Natural killer cell (primary cell): ENCODE measurements at regions not wholly inside any gene's neighbourhood (a gene's known extent, or its start where the extent isn't known, plus 50 kb on each side); places are given as distances from the start of the nearest gene placed in this dataset.
A peak's percentile ranks its signal among the peaks of the same experiment; 100 is the strongest.

ENCODE experiments used
- ATAC-seq, 3 donors: fragments of 150-1000 bp in 2 of 3; fragments of 200-7000 bp in 1 of 3; cut with Tn5 transposase; 1 replicate in 1 of 3; 2 replicates in 2 of 3; pipeline ENCODE4 v1.10.0; 2021; ENCODE audit warnings: mild to moderate bottlenecking in 2 of 3, moderate library complexity in 2 of 3
- DNase-seq, 2 donors: peaks; one replicate each; pipeline versions ENCODE4 v3.0.0 to v3.0.0-alpha.2; 2013 to 2021; ENCODE audit warnings: mixed read lengths in 1 of 2
- H3K27ac ChIP-seq: one replicate; pipeline ENCODE4 v1.5.1; 2013; ENCODE audit warnings: mild to moderate bottlenecking, low read length
- H3K27me3 ChIP-seq: one replicate; pipeline ENCODE4 v1.6.1; 2013; ENCODE audit warnings: low read length; ENCODE audit not compliant: control insufficient read depth, insufficient read depth
- H3K36me3 ChIP-seq: one replicate; pipeline ENCODE4 v1.6.1; 2013; ENCODE audit warnings: low read length; ENCODE audit not compliant: control insufficient read depth, insufficient read depth
- H3K4me1 ChIP-seq: one replicate; pipeline ENCODE4 v1.6.1; 2013; ENCODE audit warnings: low read length; ENCODE audit not compliant: control insufficient read depth, insufficient read depth
- H3K4me3 ChIP-seq: one replicate; pipeline ENCODE4 v1.5.1; 2013; ENCODE audit warnings: low read length
- H3K9me3 ChIP-seq: one replicate; pipeline ENCODE4 v1.6.1; 2013; ENCODE audit warnings: low read length; ENCODE audit not compliant: control insufficient read depth, insufficient read depth
- H3K27ac Mint-ChIP-seq, 2 donors: one replicate each; pipeline ENCODE4 v1.8.0; 2022; ENCODE audit warnings: mild to moderate bottlenecking in 2 of 2, mixed read lengths in 2 of 2, moderate library complexity in 1 of 2
- H3K27me3 Mint-ChIP-seq, 2 donors: one replicate each; pipeline ENCODE4 v1.8.0; 2022; ENCODE audit warnings: low read depth in 2 of 2, mixed read lengths in 2 of 2
- H3K36me3 Mint-ChIP-seq: one replicate; pipeline ENCODE4 v1.8.0; 2022; ENCODE audit warnings: mixed read lengths
- H3K4me1 Mint-ChIP-seq, 2 donors: one replicate each; pipeline ENCODE4 v1.8.0; 2022; ENCODE audit warnings: mixed read lengths in 2 of 2
- H3K4me3 Mint-ChIP-seq: one replicate; pipeline ENCODE4 v1.8.0; 2022; ENCODE audit warnings: mild to moderate bottlenecking, moderate library complexity, mixed read lengths
- H3K9me3 Mint-ChIP-seq, 2 donors: one replicate each; pipeline ENCODE4 v1.8.0; 2022; ENCODE audit warnings: mixed read lengths in 2 of 2
- WGBS: methylation state at CpG from one replicate; pipeline ENCODE4 v1.1.7; 2013; ENCODE audit warnings: missing lambda C conversion rate; ENCODE audit not compliant: insufficient coverage; 5-methylcytosine and 5-hydroxymethylcytosine counted together
- intact Hi-C: fragments of 100-400 bp; cut with micrococcal nuclease; formaldehyde crosslinking; loops from one replicate; pipeline ENCODE4 v1.14.2; 2022
- TF ChIP-seq, protein P1 (sequence below): fragments of 200-600 bp; IDR thresholded peaks from one replicate; pipeline ENCODE4 v1.8.0; 2022; ENCODE audit warnings: antibody characterized with exemption

DNA sequence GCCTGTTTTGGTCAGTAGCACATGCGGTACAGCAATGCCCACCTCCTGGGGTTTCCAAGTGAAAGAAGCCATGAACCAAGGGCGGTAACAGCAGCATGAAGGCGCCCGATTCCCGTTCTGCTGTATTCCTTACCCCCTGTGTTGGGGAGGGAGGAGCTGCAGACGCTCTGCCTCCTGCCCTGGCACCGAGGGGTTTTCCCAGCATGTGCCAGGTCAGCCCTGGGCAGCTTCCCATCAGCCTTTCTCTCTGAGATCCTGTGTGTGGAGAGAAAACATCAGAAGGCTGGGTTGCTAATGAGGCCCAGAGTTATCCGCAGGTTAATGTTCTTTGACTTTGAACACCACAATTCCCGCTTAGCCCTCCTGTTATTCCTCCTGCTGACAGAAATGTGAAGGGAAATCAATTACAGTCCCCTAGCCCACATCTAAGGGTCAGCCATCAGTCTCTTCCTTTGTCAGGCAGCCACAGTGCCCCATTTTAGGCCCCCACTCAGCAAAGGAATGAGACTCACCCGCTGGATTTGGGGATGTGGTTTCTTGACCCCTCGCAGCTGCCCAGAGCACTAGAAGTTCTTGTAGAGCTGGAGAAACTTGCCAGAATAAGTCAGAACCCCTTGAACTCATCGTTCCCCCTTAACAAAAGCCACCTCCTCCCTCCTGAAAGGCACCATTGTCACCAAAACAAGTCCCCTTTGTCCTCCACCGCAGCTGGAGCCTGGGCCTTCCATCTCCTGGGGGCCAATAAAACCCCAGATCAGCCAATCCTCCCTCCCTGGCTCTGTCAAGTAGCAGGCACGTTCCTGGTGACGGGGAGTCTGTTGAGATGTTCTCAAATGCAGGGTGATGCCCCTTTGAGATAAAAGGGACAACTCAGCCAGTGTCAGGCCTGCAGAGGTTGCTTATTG lies 168.5 kb downstream of the KATNIP start:
- H3K36me3 Mint-ChIP-seq: peaks cover 8% of the 10 kb centered on the region
- Histone ChIP-seq H3K27ac (no peak overlapping the region), H3K27me3 (no peaks in the 10 kb centered on the region), H3K9me3 (no peaks in the 10 kb centered on the region), H3K36me3 (no peaks in the 10 kb centered on the region), H3K4me1 (peaks cover 24% of the 10 kb centered on the region), H3K4me3 (no peak overlapping the region)
- TF ChIP-seq, protein P1, sequence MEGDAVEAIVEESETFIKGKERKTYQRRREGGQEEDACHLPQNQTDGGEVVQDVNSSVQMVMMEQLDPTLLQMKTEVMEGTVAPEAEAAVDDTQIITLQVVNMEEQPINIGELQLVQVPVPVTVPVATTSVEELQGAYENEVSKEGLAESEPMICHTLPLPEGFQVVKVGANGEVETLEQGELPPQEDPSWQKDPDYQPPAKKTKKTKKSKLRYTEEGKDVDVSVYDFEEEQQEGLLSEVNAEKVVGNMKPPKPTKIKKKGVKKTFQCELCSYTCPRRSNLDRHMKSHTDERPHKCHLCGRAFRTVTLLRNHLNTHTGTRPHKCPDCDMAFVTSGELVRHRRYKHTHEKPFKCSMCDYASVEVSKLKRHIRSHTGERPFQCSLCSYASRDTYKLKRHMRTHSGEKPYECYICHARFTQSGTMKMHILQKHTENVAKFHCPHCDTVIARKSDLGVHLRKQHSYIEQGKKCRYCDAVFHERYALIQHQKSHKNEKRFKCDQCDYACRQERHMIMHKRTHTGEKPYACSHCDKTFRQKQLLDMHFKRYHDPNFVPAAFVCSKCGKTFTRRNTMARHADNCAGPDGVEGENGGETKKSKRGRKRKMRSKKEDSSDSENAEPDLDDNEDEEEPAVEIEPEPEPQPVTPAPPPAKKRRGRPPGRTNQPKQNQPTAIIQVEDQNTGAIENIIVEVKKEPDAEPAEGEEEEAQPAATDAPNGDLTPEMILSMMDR: no peak
- peak overlapping the region in 1 of 2 donors; percentile 36 for H3K27ac Mint-ChIP-seq
- H3K27me3 Mint-ChIP-seq: no peaks in the 10 kb centered on the region
- H3K4me3 Mint-ChIP-seq: no peak overlapping the region
- intact Hi-C loops: no loop called here
- DNase-seq (no peak), ATAC-seq (no peak)
- peaks cover 16 to 32% of the 10 kb centered on the region in 2 donors for H3K4me1 Mint-ChIP-seq
- no peaks in the 10 kb centered on the region for H3K9me3 Mint-ChIP-seq
- 86% methylated on average over 15 of the region's 15 CpGs for WGBS

DNA sequence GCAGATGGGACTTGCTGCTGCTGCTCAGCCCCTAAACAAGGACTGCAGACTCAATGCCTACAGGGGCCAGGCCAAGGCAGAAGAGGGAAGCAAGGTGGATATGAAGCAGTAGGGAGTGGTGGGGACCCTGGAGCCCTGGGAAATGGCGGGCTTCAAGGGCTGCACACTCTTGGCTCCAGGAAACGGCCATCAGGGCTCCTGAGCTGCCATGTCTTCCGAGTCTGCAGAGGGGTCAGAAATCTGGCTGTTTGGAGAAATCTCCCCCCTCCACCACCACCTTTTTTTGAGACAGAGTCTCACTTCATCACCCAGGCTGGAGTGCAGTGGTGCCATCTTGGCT lies 169.1 kb downstream of the KATNIP start:
- no peak for ATAC-seq
- intact Hi-C loops: no loop called here

GRCh38 chr16:27720731-27721530 lies 171.0 kb downstream of the KATNIP start:
- no peaks in the 10 kb centered on the region for H3K36me3 ChIP-seq
- DNase-seq: no peak
- intact Hi-C loops: no loop called here
- Mint-ChIP-seq H3K27ac (peak overlapping the region in 1 of 2 donors; percentile 74), H3K36me3 (no peaks in the 10 kb centered on the region), H3K4me1 (peaks cover 24 to 39% of the 10 kb centered on the region in 2 donors), H3K4me3 (no peak overlapping the region), H3K27me3 (no peaks in the 10 kb centered on the region), H3K9me3 (no peaks in the 10 kb centered on the region)
- no peak for ATAC-seq
- 95% methylated on average over 20 of the region's 20 CpGs for WGBS
- no peaks in the 10 kb centered on the region for H3K9me3 ChIP-seq
- H3K4me1 ChIP-seq: peaks cover 36% of the 10 kb centered on the region
- TF ChIP-seq, protein P1: no peak
- no peaks in the 10 kb centered on the region for H3K27me3 ChIP-seq
- no peak overlapping the region for H3K4me3 ChIP-seq
- H3K27ac ChIP-seq: no peak overlapping the region

More for the DNA sequence above, 169.1 kb downstream of the KATNIP start:
- no peaks in the 10 kb centered on the region for H3K9me3 ChIP-seq
- no peak for DNase-seq
- Mint-ChIP-seq H3K27ac (peak overlapping the region in 1 of 2 donors; percentile 36), H3K27me3 (no peaks in the 10 kb centered on the region), H3K4me3 (no peak overlapping the region), H3K4me1 (peaks cover 18 to 38% of the 10 kb centered on the region in 2 donors), H3K36me3 (peaks cover 8% of the 10 kb centered on the region), H3K9me3 (no peaks in the 10 kb centered on the region)
- TF ChIP-seq, protein P1: no peak
- no peak overlapping the region for H3K4me3 ChIP-seq
- no peaks in the 10 kb centered on the region for H3K27me3 ChIP-seq
- WGBS: 100% methylated on average over 3 of the region's 3 CpGs
- H3K27ac ChIP-seq: no peak overlapping the region
- H3K36me3 ChIP-seq: no peaks in the 10 kb centered on the region
- peaks cover 30% of the 10 kb centered on the region for H3K4me1 ChIP-seq
